HepG2 (cell line): ENCODE measurements at regions not wholly inside any gene's neighbourhood (a gene's known extent, or its start where the extent isn't known, plus 50 kb on each side); places are given as distances from the start of the nearest gene placed in this dataset.

Source experiments
- FOXK2 ChIP-seq: fragments of 450-650 bp; IDR thresholded peaks from 2 replicates; pipeline ENCODE4 v1.6.1; 2016
- GATAD2A ChIP-seq: IDR thresholded peaks from 2 replicates; pipeline ENCODE4 v1.6.1; 2016
- KLF16 ChIP-seq, 2 experiments: sonication (generic) in 1 of 2; formaldehyde crosslinking in 1 of 2; IDR thresholded peaks; 2 replicates each; pipeline versions ENCODE4 v1.6.1 to v1.8.0; 2016 to 2023; ENCODE audit warnings: missing genetic modification reagents in 2 of 2, missing compliant biosample characterization in 1 of 2
- MED1 ChIP-seq: sonication (generic); formaldehyde crosslinking; IDR thresholded peaks from 2 replicates; pipeline ENCODE4 v1.4.0; 2020; ENCODE audit warnings: missing genetic modification reagents
- NAIF1 ChIP-seq: sonication (generic); formaldehyde crosslinking; IDR thresholded peaks from 2 replicates; pipeline ENCODE4 v1.5.0; 2020; ENCODE audit warnings: mild to moderate bottlenecking, missing genetic modification reagents, borderline replicate concordance
- NRL ChIP-seq: sonication (generic); formaldehyde crosslinking; IDR thresholded peaks from 2 replicates; pipeline ENCODE4 v1.5.0; 2020; ENCODE audit warnings: missing genetic modification reagents, mild to moderate bottlenecking, moderate library complexity, borderline replicate concordance
- RFX1 ChIP-seq: fragments of 450-650 bp; IDR thresholded peaks from 2 replicates; pipeline ENCODE4 v1.6.1; 2017
- TRAFD1 ChIP-seq: sonication (generic); formaldehyde crosslinking; IDR thresholded peaks from 2 replicates; pipeline ENCODE4 v1.5.1; 2020; ENCODE audit warnings: missing genetic modification reagents, mild to moderate bottlenecking, borderline replicate concordance
- ZNF3 ChIP-seq: IDR thresholded peaks from 2 replicates; pipeline ENCODE4 v1.7.0; 2017; ENCODE audit warnings: inconsistent platforms
- TF ChIP-seq, protein P1 (sequence below): sonication (generic); formaldehyde crosslinking; IDR thresholded peaks from 2 replicates; pipeline ENCODE4 v1.9.0; 2021; ENCODE audit warnings: mild to moderate bottlenecking, missing genetic modification reagents
- TF ChIP-seq, protein P2 (sequence below): IDR thresholded peaks from 2 replicates; pipeline ENCODE4 v1.6.1; 2018; ENCODE audit warnings: missing genetic modification reagents, mild to moderate bottlenecking, missing compliant biosample characterization

GRCh38 chr9:74100042-74100441 lies 397.1 kb upstream of the RORB start (continued):
- TF ChIP-seq, protein P1, sequence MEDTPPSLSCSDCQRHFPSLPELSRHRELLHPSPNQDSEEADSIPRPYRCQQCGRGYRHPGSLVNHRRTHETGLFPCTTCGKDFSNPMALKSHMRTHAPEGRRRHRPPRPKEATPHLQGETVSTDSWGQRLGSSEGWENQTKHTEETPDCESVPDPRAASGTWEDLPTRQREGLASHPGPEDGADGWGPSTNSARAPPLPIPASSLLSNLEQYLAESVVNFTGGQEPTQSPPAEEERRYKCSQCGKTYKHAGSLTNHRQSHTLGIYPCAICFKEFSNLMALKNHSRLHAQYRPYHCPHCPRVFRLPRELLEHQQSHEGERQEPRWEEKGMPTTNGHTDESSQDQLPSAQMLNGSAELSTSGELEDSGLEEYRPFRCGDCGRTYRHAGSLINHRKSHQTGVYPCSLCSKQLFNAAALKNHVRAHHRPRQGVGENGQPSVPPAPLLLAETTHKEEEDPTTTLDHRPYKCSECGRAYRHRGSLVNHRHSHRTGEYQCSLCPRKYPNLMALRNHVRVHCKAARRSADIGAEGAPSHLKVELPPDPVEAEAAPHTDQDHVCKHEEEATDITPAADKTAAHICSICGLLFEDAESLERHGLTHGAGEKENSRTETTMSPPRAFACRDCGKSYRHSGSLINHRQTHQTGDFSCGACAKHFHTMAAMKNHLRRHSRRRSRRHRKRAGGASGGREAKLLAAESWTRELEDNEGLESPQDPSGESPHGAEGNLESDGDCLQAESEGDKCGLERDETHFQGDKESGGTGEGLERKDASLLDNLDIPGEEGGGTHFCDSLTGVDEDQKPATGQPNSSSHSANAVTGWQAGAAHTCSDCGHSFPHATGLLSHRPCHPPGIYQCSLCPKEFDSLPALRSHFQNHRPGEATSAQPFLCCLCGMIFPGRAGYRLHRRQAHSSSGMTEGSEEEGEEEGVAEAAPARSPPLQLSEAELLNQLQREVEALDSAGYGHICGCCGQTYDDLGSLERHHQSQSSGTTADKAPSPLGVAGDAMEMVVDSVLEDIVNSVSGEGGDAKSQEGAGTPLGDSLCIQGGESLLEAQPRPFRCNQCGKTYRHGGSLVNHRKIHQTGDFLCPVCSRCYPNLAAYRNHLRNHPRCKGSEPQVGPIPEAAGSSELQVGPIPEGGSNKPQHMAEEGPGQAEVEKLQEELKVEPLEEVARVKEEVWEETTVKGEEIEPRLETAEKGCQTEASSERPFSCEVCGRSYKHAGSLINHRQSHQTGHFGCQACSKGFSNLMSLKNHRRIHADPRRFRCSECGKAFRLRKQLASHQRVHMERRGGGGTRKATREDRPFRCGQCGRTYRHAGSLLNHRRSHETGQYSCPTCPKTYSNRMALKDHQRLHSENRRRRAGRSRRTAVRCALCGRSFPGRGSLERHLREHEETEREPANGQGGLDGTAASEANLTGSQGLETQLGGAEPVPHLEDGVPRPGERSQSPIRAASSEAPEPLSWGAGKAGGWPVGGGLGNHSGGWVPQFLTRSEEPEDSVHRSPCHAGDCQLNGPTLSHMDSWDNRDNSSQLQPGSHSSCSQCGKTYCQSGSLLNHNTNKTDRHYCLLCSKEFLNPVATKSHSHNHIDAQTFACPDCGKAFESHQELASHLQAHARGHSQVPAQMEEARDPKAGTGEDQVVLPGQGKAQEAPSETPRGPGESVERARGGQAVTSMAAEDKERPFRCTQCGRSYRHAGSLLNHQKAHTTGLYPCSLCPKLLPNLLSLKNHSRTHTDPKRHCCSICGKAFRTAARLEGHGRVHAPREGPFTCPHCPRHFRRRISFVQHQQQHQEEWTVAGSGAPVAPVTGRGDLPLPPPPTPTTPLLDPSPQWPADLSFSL, result no peak
- no peak for TF ChIP-seq ZNF3 (CRISPR knock-in tag)
- TF ChIP-seq TRAFD1 (CRISPR knock-in tag), result no peak
- no peak for TF ChIP-seq NAIF1 (CRISPR knock-in tag)
- no peak for TF ChIP-seq KLF16 (CRISPR knock-in tag; IDR thresholded peaks at IDR 0.05)
- no peak for TF ChIP-seq FOXK2
- TF ChIP-seq NRL (CRISPR knock-in tag), result no peak
- no peak for TF ChIP-seq RFX1
- TF ChIP-seq MED1 (CRISPR knock-in tag), result no peak
- TF ChIP-seq GATAD2A, result no peak
- TF ChIP-seq, protein P2, sequence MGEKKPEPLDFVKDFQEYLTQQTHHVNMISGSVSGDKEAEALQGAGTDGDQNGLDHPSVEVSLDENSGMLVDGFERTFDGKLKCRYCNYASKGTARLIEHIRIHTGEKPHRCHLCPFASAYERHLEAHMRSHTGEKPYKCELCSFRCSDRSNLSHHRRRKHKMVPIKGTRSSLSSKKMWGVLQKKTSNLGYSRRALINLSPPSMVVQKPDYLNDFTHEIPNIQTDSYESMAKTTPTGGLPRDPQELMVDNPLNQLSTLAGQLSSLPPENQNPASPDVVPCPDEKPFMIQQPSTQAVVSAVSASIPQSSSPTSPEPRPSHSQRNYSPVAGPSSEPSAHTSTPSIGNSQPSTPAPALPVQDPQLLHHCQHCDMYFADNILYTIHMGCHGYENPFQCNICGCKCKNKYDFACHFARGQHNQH, result no peak
